ENCODE measurements at regions not wholly inside any gene's neighbourhood (a gene's known extent, or its start where the extent isn't known, plus 50 kb on each side); places are given as distances from the start of the nearest gene placed in this dataset.

DNA sequence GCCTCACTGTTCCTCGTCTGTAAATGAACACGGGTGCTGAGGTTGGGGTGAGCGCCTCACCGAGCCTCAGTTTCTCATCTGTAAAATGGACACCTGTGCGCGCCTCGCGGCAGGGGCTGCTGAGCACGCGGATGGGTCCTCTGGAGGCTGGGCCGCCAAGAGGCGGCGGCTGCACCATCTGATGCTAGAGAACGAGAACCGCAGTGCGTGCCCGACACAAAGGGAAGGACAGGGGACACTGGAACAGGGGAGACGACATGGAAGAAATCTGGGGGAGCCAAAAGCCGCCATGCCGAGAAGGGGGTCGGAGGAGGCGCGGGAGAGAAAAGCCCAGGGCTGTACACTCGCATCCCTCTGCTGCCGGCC is 118.7 kb upstream of the ZNF516 start:
- no peak for TF ChIP-seq POLR2A (IDR thresholded peaks at IDR 0.05; ENCODE audit: low read depth, low read length)
- TF ChIP-seq RAD21 (IDR thresholded peaks at IDR 0.05; ENCODE audit: low read length): no peak
- no peak for TF ChIP-seq CTCF (conservative IDR thresholded peaks at IDR 0.05; ENCODE audit: low read depth, low read length)
- TF ChIP-seq CHD1 (IDR thresholded peaks at IDR 0.05; ENCODE audit: low read depth, low read length): no peak
- TF ChIP-seq FOS (IDR thresholded peaks at IDR 0.05; ENCODE audit: low read depth, low read length): no peak
- no peak for TF ChIP-seq MAFK (IDR thresholded peaks at IDR 0.05; ENCODE audit: low read depth, low read length)
- no peak for TF ChIP-seq SMC3 (IDR thresholded peaks at IDR 0.05; ENCODE audit: low read depth, low read length)

Measured in IMR-90 (cell line).